HFFc6 (cell line): ENCODE measurements at regions not wholly inside any gene's neighbourhood (a gene's known extent, or its start where the extent isn't known, plus 50 kb on each side); places are given as distances from the start of the nearest gene placed in this dataset.

Source experiments
- DNase-seq: peaks from one replicate; pipeline ENCODE4 v3.0.0-alpha.2; 2018
- H3K27ac Mint-ChIP-seq: 2 replicates; pipeline ENCODE4 v1.8.0; 2020; ENCODE audit warnings: mild to moderate bottlenecking, mixed read lengths
- H3K27me3 Mint-ChIP-seq: 2 replicates; pipeline ENCODE4 v1.8.0; 2021; ENCODE audit warnings: mild to moderate bottlenecking, moderate library complexity, mixed read lengths; ENCODE audit not compliant: insufficient read depth
- H3K36me3 Mint-ChIP-seq: 2 replicates; pipeline ENCODE4 v1.8.0; 2021; ENCODE audit warnings: low read depth, mixed read lengths
- H3K4me1 Mint-ChIP-seq: 2 replicates; pipeline ENCODE4 v1.8.0; 2020; ENCODE audit warnings: low read depth, mixed read lengths
- H3K4me3 Mint-ChIP-seq: 2 replicates; pipeline ENCODE4 v1.8.0; 2020; ENCODE audit warnings: mild to moderate bottlenecking, moderate library complexity, mixed read lengths
- H3K9me3 Mint-ChIP-seq: 2 replicates; pipeline ENCODE4 v1.8.0; 2020; ENCODE audit warnings: mild to moderate bottlenecking, mixed read lengths
- CTCF ChIP-seq: fragments of 200-600 bp; sonication (generic); IDR thresholded peaks from 2 replicates; pipeline ENCODE4 v1.5.0; 2021; ENCODE audit warnings: antibody characterized with exemption, mild to moderate bottlenecking

GRCh38 chr6:133746417-133746770 lies 142.5 kb upstream of the TCF21 start:
- Mint-ChIP-seq H3K4me3 (no peak overlapping the region), H3K9me3 (no peaks in the 10 kb centered on the region), H3K27ac (no peak overlapping the region), H3K36me3 (peaks cover 5% of the 10 kb centered on the region), H3K27me3 (no peaks in the 10 kb centered on the region; the same call in 1 of the 2 replicates), H3K4me1 (peaks cover 14% of the 10 kb centered on the region)
- no peak for TF ChIP-seq CTCF
- no peak for DNase-seq

DNA sequence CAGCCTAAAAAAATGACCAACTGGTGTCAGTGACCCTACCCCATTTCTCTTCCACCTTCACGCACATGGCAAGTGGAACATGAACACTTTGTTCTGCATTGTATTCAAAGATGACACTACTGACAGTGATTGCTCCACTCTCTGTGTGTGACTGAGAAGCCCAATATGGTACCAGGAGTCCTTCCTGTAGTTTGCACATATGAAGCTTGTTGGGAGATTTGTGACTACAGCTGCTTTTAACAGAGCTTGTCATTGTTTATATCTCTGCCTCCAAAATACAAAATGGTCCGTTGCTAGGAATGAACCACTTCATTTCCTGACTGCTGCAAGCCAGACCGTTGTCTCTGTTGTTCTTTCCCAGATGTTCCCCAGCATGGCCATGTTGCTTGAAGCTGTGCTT lies 140.3 kb upstream of the TCF21 start:
- peaks cover 5% of the 10 kb centered on the region for H3K36me3 Mint-ChIP-seq
- H3K27ac Mint-ChIP-seq: no peak overlapping the region
- no peaks in the 10 kb centered on the region for H3K9me3 Mint-ChIP-seq
- H3K27me3 Mint-ChIP-seq: no peaks in the 10 kb centered on the region; the same call in 1 of the 2 replicates
- no peak for TF ChIP-seq CTCF
- H3K4me1 Mint-ChIP-seq: peaks cover 12% of the 10 kb centered on the region
- DNase-seq: no peak
- H3K4me3 Mint-ChIP-seq: no peak overlapping the region

GRCh38 chr6:133749427-133749826 lies 139.5 kb upstream of the TCF21 start:
- no peak for DNase-seq
- Mint-ChIP-seq H3K27me3 (no peaks in the 10 kb centered on the region; the same call in 1 of the 2 replicates), H3K4me3 (no peak overlapping the region), H3K4me1 (peaks cover 12% of the 10 kb centered on the region), H3K9me3 (no peaks in the 10 kb centered on the region), H3K36me3 (peaks cover 5% of the 10 kb centered on the region), H3K27ac (no peak overlapping the region)
- no peak for TF ChIP-seq CTCF

- Mint-ChIP-seq H3K27ac (no peak overlapping the region), H3K9me3 (no peaks in the 10 kb centered on the region), H3K4me3 (no peak overlapping the region), H3K36me3 (no peaks in the 10 kb centered on the region), H3K4me1 (peaks cover 25% of the 10 kb centered on the region), H3K27me3 (no peaks in the 10 kb centered on the region; the same call in 1 of the 2 replicates)
- no peak for TF ChIP-seq CTCF
- no peak for DNase-seq
Measured at GRCh38 chr6:133752129-133752528, 136.8 kb upstream of the TCF21 start.

DNA sequence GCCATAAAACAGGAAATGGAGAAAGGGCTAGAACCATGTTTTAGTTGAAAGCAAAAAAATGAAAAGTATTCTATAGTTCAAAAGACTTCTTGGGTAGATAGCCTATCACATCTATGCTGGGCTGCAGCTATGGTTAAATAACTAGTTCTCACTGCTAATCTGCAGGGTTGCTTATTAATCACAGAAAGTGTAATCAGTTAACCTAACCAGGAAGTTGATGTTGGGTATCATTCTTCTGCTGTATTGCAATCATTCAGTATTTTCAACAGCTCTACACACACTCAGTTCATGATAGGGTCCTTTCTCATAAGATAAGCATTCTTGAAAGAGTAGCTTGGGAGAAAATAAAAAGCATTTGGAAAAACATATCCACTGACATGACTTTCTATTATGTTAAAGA lies 135.2 kb upstream of the TCF21 start:
- H3K4me3 Mint-ChIP-seq: no peak overlapping the region
- H3K27me3 Mint-ChIP-seq: no peaks in the 10 kb centered on the region; the same call in 1 of the 2 replicates
- TF ChIP-seq CTCF: no peak
- no peak for DNase-seq
- H3K36me3 Mint-ChIP-seq: no peaks in the 10 kb centered on the region
- peaks cover 33% of the 10 kb centered on the region for H3K4me1 Mint-ChIP-seq
- H3K27ac Mint-ChIP-seq: no peak overlapping the region
- H3K9me3 Mint-ChIP-seq: no peaks in the 10 kb centered on the region

- H3K4me1 Mint-ChIP-seq: peaks cover 39% of the 10 kb centered on the region
- no peak for TF ChIP-seq CTCF
- DNase-seq: no peak
- H3K4me3 Mint-ChIP-seq: no peak overlapping the region
- H3K36me3 Mint-ChIP-seq: no peaks in the 10 kb centered on the region
- H3K27ac Mint-ChIP-seq: no peak overlapping the region
- H3K9me3 Mint-ChIP-seq: no peaks in the 10 kb centered on the region
- no peaks in the 10 kb centered on the region; the same call in 1 of the 2 replicates for H3K27me3 Mint-ChIP-seq
Measured at GRCh38 chr6:133754298-133754697, 134.6 kb upstream of the TCF21 start.
